ENCODE measurements at regions not wholly inside any gene's neighbourhood (a gene's known extent, or its start where the extent isn't known, plus 50 kb on each side); places are given as distances from the start of the nearest gene placed in this dataset.
A peak's percentile ranks its signal among the peaks of the same experiment; 100 is the strongest.

GRCh38 chr12:108052260-108052659 is 76.8 kb upstream of the WSCD2 start:
- no peak for TF ChIP-seq CTCF (IDR thresholded peaks at IDR 0.05; ENCODE audit: low read depth, low read length, missing control alignments)
- DNase-seq (ENCODE audit: extremely low read depth, low read depth) = no peak
- no peak overlapping the region for H3K4me3 ChIP-seq (replicated peaks; ENCODE audit: low read depth, low read length)

GRCh38 chr12:108053512-108053911 is 75.6 kb upstream of the WSCD2 start:
- H3K4me3 ChIP-seq (replicated peaks; ENCODE audit: low read depth, low read length) = no peak overlapping the region
- no peak for TF ChIP-seq CTCF (IDR thresholded peaks at IDR 0.05; ENCODE audit: low read depth, low read length, missing control alignments)
- DNase-seq (ENCODE audit: extremely low read depth, low read depth) = no peak

GRCh38 chr12:108054496-108054895 is 74.6 kb upstream of the WSCD2 start:
- no peak for DNase-seq (ENCODE audit: extremely low read depth, low read depth)
- no peak overlapping the region for H3K4me3 ChIP-seq (replicated peaks; ENCODE audit: low read depth, low read length)
- TF ChIP-seq CTCF (IDR thresholded peaks at IDR 0.05; ENCODE audit: low read depth, low read length, missing control alignments) = no peak

- DNase-seq (ENCODE audit: extremely low read depth, low read depth) = no peak
- no peak for TF ChIP-seq CTCF (IDR thresholded peaks at IDR 0.05; ENCODE audit: low read depth, low read length, missing control alignments)
- H3K4me3 ChIP-seq (replicated peaks; ENCODE audit: low read depth, low read length) = no peak overlapping the region
Observed at GRCh38 chr12:108055141-108055540, 73.9 kb upstream of the WSCD2 start.

GRCh38 chr12:108060067-108060466 is 69.0 kb upstream of the WSCD2 start:
- no peak for DNase-seq (ENCODE audit: extremely low read depth, low read depth)
- H3K4me3 ChIP-seq (replicated peaks; ENCODE audit: low read depth, low read length) = no peak overlapping the region
- no peak for TF ChIP-seq CTCF (IDR thresholded peaks at IDR 0.05; ENCODE audit: low read depth, low read length, missing control alignments)

- TF ChIP-seq CTCF (IDR thresholded peaks at IDR 0.05; ENCODE audit: low read depth, low read length, missing control alignments) = no peak
- no peak overlapping the region for H3K4me3 ChIP-seq (replicated peaks; ENCODE audit: low read depth, low read length)
- no peak for DNase-seq (ENCODE audit: extremely low read depth, low read depth)
Observed at GRCh38 chr12:108060903-108061302, 68.2 kb upstream of the WSCD2 start.

- DNase-seq (ENCODE audit: extremely low read depth, low read depth) = no peak
- H3K4me3 ChIP-seq (replicated peaks; ENCODE audit: low read depth, low read length) = no peak overlapping the region
- TF ChIP-seq CTCF (IDR thresholded peaks at IDR 0.05; ENCODE audit: low read depth, low read length, missing control alignments) = peak; percentile 34
Observed at GRCh38 chr12:108063192-108063591, 65.9 kb upstream of the WSCD2 start.

Measured in HFF-Myc (cell line).